Right lobe of liver (tissue), 4 donors: ENCODE measurements at regions not wholly inside any gene's neighbourhood (a gene's known extent, or its start where the extent isn't known, plus 50 kb on each side); places are given as distances from the start of the nearest gene placed in this dataset.

Experiments used
- POLR2A ChIP-seq: fragments of 450-650 bp; IDR thresholded peaks from one replicate; pipeline ENCODE4 v1.6.1; 2017; ENCODE audit warnings: antibody characterized with exemption, mild to moderate bottlenecking
- TF ChIP-seq, protein P1 (sequence below), 4 donors: fragments of 200-600 bp in 3 of 4; fragments of 450-650 bp in 1 of 4; IDR thresholded peaks; one replicate each; pipeline versions ENCODE4 v1.5.1 to v1.8.0; 2016 to 2022; ENCODE audit warnings: antibody characterized with exemption in 4 of 4, mild to moderate bottlenecking in 2 of 4
- donor health status: DM: no; HTN: no; CAD: no.
- donor health status: DM: no; HTN: no; CAD: no.
- donor health status: DM: no; HTN: yes; CAD: no.

DNA sequence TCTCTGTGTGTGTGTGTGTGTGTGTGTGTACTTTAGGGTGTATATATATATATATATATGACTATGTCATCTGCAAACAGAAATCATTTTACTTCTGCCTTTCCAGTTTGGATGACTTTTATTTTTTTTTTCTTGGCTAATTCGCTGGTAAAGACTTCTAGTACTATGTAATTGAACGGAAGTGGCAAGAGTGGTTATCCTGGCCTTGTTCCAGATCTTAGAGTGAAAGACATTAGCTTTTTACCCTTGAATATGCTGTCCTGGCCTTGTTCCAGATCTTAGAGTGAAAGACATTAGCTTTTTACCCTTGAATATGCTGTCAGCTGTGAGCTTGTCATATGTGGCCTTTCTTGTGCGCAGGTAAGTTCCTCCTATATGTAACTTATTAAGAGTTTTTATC lies 72.7 kb upstream of the MYOCD start:
- TF ChIP-seq, protein P1, sequence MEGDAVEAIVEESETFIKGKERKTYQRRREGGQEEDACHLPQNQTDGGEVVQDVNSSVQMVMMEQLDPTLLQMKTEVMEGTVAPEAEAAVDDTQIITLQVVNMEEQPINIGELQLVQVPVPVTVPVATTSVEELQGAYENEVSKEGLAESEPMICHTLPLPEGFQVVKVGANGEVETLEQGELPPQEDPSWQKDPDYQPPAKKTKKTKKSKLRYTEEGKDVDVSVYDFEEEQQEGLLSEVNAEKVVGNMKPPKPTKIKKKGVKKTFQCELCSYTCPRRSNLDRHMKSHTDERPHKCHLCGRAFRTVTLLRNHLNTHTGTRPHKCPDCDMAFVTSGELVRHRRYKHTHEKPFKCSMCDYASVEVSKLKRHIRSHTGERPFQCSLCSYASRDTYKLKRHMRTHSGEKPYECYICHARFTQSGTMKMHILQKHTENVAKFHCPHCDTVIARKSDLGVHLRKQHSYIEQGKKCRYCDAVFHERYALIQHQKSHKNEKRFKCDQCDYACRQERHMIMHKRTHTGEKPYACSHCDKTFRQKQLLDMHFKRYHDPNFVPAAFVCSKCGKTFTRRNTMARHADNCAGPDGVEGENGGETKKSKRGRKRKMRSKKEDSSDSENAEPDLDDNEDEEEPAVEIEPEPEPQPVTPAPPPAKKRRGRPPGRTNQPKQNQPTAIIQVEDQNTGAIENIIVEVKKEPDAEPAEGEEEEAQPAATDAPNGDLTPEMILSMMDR (IDR thresholded peaks at IDR 0.05), result no peak
- no peak for TF ChIP-seq POLR2A
